SKM-1 (cell line): ENCODE measurements at regions not wholly inside any gene's neighbourhood (a gene's known extent, or its start where the extent isn't known, plus 50 kb on each side); places are given as distances from the start of the nearest gene placed in this dataset.

Experiments
- DNase-seq: peaks from one replicate; lab custom pipeline; 2025; ENCODE audit not compliant: unreplicated experiment; lab: John Stamatoyannopoulos, UW

DNA sequence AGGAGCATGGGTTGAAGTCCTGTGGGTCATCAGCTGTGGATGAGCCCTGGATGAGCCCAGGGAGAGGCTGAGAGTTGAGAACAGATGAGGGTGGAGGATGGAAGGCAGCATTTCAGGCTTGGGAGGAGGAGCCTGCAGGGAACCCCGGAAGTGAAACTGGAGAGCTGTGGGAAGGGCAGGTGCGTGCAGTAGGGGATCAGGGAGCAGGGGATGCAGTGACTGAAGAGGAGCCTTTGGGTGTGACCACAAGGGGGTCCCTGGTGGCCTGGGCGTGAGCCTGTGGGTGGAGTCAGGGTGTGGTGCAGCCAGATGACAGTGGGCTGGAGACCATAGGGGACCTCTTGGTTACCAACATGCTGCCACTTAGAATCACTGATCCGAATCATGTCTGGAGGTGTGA is 115.5 kb downstream of the PAPOLA start:
- DNase-seq: no peak

DNA sequence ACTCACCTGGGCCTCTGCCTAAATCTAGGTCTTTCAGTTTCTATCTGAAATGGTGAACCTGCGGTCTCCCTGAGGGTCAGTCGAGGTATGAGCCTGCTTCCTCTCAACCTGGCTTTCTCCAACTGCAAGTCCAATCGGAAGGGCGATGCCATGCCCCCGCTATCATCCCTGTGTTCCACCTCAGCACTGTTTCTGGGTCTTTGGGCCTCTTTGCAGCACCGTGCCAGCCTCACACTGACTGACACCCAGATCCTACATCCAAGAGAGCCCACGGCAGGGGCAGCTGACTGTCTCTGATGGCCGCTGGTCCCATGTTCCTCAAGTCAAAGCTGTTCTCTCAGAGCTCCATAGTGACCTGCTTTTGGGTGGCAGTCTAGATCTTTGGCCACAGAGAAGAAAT is 120.7 kb downstream of the PAPOLA start:
- DNase-seq: no peak

DNA sequence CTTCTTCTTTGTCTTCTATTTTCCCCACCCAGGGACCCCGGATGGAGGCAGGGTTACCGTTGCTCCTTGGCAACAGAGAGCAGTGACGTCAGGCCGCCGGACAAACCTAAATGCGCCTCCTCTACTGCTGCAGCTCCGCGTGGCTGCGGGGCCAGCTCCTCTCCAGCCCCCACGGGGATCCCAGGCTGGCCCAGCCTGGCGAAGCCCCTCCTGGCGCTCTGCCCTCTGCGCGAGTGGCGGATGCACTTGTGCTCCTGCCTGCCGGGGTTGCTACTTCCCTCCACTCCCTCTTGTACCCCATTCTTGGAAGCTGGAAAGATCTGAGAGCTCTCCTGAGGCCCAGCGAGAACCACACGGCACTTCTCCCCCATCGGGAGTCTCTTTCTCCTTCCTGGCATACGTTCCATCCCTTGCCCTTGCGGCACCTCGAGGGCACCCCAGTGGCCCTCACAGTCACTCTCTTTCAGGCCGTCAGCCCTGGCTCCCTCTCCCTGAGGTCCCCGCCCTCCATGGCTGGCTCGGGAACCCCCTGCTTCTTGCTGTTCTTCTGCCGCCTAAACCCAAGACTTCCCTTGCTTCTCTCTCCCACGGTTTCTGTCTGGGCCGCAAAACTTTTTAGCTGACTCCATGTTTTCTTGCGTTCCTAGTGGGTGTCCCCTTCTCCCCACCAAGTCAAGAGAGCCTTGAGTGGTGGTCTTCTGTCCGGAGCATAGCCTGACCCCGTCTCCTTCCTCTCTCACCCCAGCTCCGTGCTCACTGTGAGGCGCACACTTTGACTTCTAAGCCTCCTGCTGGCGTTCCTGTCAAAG is 121.7 kb downstream of the PAPOLA start:
- DNase-seq: no peak

DNA sequence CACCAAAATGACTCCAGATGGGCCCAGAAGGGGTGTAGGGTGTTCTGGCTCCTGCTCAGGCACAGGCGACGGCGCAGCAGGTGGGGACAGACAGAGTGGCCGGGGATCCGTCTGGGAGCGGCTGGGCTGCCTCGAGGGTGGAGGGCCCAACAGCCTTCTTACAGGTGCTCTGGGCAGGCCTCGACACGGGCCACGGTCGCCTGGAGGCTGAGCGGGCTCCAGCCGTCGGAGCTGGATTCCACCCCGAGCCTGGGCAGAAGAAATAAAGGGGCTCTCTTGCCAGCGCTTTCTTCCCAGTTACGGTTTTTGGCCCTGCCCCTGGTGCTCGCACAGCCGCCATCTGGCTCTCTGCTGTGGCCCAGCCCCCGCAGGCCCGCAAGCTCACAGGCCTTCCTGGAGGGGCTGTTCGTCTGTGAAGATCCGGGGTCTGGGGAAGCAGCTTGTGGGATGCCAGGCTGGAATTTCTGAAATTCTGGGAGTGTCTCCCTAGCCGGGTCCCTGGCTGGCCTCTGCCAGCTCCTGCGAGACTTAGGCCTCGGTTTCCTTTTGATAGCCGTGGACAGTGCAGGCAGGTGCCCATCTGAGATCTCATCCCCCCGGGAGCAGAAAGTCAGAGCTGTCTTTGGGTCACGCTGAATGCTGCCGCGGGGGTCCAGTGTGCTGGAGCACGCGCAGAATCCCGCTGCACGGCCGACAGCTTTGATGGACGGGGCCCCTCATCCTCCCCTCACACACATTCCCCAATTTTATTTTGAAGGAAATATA is 122.7 kb downstream of the PAPOLA start:
- DNase-seq: no peak

DNA sequence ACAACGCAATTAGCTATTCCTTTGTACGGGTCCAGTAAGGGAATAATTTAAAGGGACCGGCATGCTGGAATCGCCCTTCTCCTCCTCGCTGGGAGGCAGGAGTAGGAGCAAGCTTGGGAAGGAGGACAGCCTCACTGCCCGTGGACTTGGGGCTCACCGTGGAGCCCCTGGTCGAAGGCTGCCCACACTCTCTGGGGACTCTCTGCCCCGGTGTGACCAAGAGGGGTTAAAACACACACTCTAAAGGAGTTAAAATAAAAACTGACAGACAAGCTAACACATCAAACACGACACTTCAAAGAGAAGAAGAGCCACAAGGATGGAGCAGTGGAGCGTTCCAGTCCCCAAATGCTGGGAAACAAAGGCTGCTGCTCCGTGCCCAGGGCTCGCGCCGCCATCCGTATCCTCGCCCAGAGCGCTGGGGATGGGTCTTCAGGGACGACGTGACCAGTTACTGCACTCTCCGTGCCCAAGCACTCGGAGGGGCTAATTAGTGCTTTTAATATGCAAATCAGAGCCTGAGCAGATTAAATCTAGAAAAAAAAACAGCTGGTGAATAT is 123.3 kb downstream of the PAPOLA start:
- no peak for DNase-seq

DNA sequence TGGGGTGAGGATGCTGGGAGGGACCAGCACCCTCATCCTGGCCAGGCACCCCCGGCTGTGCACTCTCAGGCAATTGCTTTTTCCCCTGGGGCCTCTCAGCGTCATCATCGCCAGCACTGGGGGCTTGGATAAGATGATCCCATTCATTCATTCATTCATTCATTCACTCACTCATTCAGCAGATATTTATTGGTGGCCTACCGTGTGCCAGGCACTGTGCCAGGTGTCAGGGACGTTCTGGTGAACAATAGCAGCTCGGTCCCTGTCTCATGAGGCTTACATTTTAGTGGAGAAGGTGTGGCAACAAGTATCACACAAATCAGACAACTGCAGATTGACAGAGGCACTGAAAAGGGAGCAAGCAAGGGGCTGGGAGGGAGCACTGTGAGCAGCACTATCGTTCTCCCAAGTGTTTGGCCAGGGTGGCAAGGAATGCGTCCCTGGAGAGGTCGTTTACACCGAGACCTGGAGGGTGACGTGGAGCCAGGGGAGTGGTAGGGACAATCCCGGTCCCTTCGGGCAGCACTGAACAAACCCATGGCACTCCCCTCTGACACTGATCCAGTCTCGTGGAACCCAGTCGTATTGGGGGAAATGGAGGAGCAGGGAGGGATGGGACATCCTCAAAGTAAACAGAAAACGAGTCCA is 124.1 kb downstream of the PAPOLA start:
- DNase-seq: no peak

DNA sequence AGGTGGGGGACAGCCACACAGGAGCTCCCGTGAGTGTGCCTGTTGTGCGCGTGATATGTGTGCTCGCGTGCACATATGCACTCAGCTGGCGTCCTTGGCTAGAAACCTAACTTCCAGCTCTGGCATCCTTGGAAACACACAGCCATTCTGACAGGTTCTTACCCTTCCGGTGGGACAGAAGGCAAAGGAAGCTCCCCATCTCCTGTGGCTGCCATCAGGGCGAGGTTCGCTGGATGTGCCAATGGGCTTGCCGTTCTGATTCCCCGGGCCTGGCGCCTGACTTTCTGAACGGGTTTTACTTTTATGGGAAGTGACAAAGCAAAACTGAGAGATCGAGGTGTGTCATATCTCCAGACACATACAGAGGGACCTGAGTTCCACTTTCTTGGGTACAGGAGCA is 124.7 kb downstream of the PAPOLA start:
- no peak for DNase-seq

DNA sequence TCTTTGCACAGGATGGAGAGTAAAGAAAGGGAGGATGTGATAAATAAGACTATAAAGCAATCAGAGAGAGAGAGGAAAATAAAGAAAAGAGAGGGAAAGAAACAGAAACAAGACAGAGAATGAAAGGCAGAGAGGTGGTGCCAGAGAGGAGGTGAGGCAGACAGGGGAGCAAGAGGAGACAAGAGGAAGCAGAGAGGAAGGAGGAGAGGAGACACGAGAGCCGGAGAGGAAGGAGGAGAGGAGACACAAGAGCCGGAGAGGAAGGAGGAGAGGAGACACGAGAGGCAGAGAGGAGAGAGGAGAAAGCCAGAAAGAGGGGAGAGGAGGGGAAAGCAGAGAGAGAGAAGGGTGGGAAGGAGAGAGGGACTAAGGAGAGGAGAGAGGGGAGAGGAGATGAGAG is 125.2 kb downstream of the PAPOLA start:
- DNase-seq: no peak

DNA sequence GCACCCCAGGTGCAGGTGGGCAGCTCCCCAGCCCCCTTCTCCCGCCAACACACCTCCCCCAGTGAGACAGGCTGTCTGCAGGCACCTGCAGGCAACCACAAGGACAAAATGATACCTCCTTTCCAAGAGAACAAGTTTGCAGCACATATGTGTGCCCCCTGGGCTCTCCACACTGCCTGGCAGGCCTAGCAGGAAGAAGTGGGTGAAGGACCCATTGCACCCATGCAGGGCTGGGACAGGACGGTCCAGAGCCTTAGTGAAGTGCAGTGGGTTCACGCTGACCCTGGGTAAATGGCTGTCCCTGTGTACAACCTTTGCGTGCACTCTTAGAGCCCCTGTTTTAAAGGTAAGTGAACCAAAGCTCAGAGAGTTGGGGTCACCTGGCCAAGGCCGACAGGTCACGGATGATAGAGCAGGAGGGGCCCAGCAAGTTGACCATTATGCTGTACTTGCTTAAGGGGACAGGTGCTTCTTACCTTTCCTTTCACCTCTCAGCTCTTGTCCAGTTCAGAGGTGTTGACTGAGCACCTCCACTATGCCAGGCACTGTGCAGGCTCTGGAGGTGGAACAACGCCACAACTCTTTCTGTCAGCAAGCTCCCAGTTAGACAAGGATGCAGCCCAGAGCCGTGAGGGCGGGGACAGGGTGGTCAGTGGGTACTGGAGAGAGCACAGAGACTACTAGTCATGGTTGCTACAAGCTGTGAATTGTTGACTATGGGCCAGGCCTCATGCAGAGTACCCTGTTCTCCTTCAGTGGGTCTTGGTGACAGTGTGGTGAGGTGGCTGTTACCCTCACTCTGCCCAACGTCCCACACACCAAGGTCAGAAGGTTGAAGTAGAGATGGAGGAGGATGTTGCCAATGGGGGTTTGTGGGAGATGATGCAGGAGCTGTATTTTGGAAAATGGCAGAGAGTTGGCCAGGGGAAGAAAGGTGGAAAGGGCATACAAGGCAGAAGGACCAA is 125.9 kb downstream of the PAPOLA start:
- DNase-seq: no peak

DNA sequence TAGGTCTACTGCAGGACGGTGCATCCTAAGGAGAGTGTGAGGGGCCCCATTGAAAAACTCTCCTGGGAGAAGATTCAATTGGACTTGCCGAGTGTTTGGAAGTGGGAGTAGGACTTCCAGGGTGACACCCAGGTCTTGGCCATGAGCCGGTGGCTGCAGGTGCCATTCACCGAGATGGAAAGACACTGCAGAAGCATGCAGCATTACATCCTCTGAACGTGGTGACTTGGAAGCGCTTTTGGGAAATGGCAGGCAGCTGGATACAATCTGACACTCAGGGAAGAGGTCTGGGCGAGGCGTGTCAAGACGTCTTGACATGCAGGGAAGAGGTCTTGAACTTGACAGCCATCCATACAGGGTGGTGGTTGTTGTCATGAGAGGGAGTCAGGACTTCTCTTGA is 126.9 kb downstream of the PAPOLA start:
- DNase-seq: no peak

DNA sequence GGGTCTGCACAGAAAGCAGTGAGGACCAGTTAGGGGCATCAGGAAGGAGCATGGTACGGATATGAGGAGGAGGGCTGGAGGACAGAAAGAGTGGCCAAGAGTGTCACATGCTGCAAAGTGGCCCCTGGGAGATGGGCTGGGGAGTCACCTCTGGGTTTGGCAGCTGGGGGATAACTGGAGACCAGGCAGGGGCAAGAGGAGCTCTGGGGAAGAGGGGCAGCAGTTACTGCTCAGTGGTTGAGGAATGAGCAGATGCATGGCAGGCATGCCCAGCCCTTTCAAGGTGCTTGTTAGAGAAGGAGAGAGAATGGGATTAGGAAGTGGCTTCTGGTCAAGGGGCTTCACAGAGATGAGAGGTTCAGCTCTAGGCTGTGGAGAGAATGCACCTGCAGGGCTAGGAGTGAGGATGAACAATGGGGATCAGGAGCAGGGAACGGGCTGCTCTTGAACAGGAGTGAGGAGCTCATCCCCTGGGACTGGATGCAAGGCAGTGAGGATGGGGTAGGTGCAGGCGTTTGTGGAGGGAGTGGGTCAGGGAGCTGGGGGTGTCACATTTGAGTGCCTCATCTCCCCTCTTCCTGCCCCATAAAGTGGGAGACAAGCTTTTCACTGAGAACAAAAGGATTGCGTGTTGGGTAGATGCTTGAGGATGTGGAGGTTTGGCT is 127.5 kb downstream of the PAPOLA start:
- no peak for DNase-seq

DNA sequence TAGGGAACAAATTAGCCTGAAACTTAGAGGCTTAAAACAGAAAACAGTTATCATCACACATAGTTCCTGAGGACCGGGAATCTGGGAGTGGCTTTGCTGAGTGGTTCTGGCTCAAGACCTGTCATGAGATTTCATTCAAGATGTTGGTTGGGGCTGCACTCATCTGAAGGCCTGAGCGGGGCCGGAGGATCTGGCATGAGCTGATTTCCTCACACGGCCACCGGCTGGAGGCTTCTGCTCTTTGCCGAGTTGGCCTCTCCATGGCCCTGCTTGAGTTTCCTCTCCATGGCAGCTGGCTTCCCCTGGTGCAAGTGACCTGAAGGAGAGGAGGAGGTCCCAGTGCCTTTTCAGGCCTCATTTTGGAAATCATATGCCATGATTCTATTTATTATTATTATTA is 128.1 kb downstream of the PAPOLA start:
- DNase-seq: no peak

DNA sequence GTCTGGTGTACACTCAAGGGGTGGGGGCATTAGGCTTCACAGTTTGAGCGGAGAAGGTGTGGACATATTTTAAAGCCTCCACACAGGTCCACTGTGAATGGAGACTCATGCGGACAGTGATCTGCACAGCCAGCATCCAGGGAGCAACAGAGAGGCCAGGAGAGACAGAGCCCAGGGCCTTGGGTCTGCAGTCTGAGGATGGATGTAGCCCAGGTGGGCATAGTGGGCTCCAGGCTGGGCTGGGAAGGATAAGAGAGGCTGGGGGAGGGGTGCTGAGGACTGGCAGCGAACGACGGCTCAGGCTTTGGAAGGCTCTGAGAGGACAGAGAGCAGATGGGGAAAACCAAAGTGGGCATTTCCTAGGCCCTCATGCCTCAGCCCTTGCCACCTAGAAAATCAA is 128.8 kb downstream of the PAPOLA start:
- DNase-seq: no peak

DNA sequence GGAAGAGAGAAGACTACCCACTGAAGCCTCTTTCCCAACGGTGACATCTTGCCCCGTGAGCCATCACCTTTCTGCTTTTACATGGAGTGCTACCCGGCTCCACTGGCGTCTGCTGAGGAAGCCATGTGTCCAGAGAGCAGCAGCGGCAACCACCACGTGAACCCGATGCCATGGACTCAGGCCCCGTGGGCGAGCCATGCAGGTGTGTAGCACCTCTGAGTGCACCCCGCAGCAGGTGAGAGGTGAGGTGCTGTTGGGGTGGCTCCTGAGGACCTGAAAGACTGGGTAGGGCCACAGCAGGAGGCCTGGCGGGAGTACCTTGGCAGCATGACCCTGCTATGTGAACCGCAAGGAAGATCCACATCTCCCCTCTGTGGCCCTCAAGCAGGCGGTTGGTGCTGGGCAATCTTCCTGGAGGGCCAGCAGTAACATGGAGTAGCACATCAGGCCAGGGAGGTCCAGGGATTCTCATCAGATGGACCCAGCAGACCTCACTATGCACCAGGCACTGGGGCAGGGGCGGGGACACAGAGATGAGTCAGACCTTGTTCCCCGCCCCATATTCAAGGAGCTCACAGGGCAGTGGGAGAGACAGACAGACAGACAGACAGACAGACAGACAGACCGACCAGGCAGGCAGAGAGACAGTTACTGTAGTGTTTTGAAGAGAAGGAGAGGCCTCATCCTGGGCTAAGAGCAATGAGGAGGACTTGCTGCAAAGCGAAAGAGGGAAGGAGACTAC is 129.6 kb downstream of the PAPOLA start:
- no peak for DNase-seq

DNA sequence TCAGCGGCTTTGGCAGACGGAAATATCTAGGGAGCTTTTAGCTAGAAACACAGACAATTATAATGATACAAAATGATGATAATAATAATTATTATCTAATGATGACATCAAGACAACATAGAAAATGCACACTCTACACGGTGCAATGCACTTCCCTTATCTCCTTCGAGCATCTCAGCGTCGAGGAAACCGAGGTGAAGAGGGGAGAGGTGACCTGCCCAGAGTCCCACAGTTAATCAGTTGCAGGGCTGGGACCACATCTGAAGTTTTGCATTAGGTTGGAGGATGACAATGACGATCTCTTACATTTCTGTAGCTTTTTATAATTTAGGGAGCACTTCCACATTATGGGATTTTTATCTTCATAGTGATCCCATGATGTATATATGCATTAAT is 130.2 kb downstream of the PAPOLA start:
- DNase-seq: no peak

DNA sequence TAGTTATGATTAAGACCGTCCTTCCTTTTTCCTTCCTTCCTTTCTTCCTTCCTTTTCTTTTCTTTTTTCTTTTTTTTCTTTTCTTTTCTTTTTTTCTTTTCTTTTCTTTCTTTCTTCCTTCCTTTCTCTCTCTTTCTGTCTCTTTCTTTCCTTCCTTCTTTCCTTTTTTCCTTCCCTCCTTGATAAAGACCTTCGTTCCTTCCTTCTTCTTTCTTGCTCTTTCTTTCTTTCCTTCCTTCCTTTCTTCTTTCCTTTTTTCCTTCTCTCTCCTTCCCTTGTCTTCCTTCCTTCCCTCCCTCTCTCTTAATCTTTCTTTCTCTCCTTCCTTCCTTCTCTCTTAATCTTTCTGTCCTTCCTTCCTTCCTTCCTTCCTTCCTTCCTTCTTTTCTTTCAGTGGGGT is 130.9 kb downstream of the PAPOLA start:
- DNase-seq: no peak

DNA sequence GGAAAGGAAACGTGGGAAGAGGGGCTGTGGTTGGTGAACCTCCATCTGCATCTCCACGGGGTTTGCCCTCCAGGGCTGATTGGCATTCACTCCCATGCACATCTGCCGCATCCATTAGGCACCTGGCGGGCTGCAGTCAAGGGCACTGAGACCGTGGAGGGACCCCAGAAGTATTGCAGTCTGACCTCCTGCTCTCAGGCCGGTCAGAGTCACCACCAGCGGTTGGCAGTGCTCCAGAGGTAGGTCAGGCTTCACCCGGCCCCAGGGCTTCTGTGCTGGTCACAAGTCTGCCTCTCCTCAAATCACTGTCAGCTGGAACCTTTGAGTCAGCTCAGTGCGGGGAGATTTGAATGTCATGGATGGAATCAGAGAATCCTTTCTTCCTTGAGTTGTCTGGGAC is 132.3 kb downstream of the PAPOLA start:
- DNase-seq: no peak

DNA sequence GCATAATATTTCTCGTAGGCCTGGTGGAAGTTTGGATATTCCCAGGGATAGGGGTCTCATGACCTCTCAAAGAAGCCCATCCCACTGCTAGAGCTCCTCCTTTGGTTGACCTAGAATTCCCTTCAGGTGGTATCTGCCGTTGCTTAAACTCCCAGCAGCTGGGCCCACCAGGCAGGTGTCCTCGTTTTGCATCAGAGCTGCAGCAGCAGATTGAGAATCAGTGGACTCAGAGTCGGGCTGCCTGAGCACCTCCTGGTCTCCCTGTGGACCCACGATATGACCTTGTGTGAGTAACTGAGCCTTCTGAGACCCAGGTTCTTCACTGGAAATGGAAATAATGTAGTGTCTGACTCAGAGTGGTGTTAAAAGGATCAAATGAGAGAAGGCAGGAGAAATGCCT is 132.7 kb downstream of the PAPOLA start:
- no peak for DNase-seq

DNA sequence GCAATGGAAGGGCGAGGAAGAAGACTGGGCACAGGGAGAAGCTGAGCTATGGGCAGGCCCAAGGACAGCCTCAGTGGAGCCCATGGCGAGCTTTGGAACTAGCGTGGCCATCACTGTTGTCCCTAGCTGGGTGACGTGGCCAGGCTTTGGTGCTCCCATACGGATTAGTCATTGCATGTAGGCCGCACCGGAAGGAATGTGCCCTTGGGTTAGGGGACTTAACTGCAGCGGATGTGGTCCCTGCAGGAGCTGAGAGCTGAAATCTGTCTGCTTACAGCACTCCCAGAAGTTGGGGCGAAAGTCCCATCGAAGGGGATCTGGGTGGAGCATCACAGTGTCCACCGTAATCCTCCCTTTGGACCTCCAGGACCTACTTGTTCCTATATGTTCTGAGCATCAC is 133.7 kb downstream of the PAPOLA start:
- no peak for DNase-seq
